A549 (cell line): ENCODE measurements at regions not wholly inside any gene's neighbourhood (a gene's known extent, or its start where the extent isn't known, plus 50 kb on each side); places are given as distances from the start of the nearest gene placed in this dataset.

Source experiments
- CTCF ChIP-seq: fragments of >200 bp; sonication (Bioruptor Twin); formaldehyde crosslinking; IDR thresholded peaks from 3 replicates; pipeline ENCODE4 v1.5.1; 2016
- FOXS1 ChIP-seq: fragments of 250-450 bp; sonication (Bioruptor Pico); IDR thresholded peaks from 2 replicates; pipeline ENCODE4 v1.5.0; 2020; ENCODE audit warnings: mild to moderate bottlenecking, moderate library complexity
- GATA3 ChIP-seq: IDR thresholded peaks from 2 replicates; pipeline ENCODE4 v1.6.1; 2012; ENCODE audit warnings: borderline replicate concordance
- MAFK ChIP-seq: fragments of 450-650 bp; IDR thresholded peaks from 2 replicates; pipeline ENCODE4 v1.6.1; 2014; ENCODE audit not compliant: partially characterized antibody
- POLR2A ChIP-seq: IDR thresholded peaks from 2 replicates; pipeline ENCODE4 v1.6.1; 2012; ENCODE audit warnings: mild to moderate bottlenecking, low read length
- RARB ChIP-seq: fragments of 250-450 bp; sonication (Bioruptor Pico); IDR thresholded peaks from 2 replicates; pipeline ENCODE4 v1.8.0; 2021; ENCODE audit warnings: mild to moderate bottlenecking, moderate library complexity
- REST ChIP-seq: fragments of 200-600 bp; sonication (generic); IDR thresholded peaks from 2 replicates; pipeline ENCODE4 v1.6.1; 2016; ENCODE audit warnings: antibody characterized with exemption, mild to moderate bottlenecking, moderate library complexity
- RFX5 ChIP-seq: fragments of 450-650 bp; IDR thresholded peaks from 2 replicates; pipeline ENCODE4 v1.7.1; 2014; ENCODE audit warnings: antibody characterized with exemption, mild to moderate bottlenecking, moderate library complexity
- SMC3 ChIP-seq: fragments of >200 bp; sonication (Bioruptor Twin); formaldehyde crosslinking; IDR thresholded peaks from 3 replicates; pipeline ENCODE4 v1.6.1; 2018; ENCODE audit warnings: inconsistent platforms
- USF2 ChIP-seq: fragments of 450-650 bp; IDR thresholded peaks from 2 replicates; pipeline ENCODE4 v1.6.1; 2014; ENCODE audit warnings: antibody characterized with exemption
- ZSCAN20 ChIP-seq: fragments of 250-450 bp; sonication (Bioruptor Pico); IDR thresholded peaks from 2 replicates; pipeline ENCODE4 v1.8.0; 2022; ENCODE audit warnings: mild to moderate bottlenecking, moderate library complexity

- TF ChIP-seq CTCF (no peak), USF2 (no peak), MAFK (no peak), POLR2A (no peak), ZSCAN20 (CRISPR knock-in tag) (no peak), RARB (no peak), REST (no peak), SMC3 (no peak), RFX5 (no peak), FOXS1 (CRISPR knock-in tag) (no peak), GATA3 (no peak)
These were observed 421.7 kb downstream of the STK39 start for GRCh38 chr2:167825664-167826063.
